ENCODE measurements at regions not wholly inside any gene's neighbourhood (a gene's known extent, or its start where the extent isn't known, plus 50 kb on each side); places are given as distances from the start of the nearest gene placed in this dataset.
"Not testable (repeated sequence)": the region's sequence is repeated elsewhere in the genome, so short reads cannot be mapped to it uniquely, and the experiment has no call there.

- TF ChIP-seq RAD51 (IDR thresholded peaks at IDR 0.05; ENCODE audit: borderline replicate concordance, low read depth); XRCC5 (IDR thresholded peaks at IDR 0.05; ENCODE audit: low read depth, low read length); PRDM10 (IDR thresholded peaks at IDR 0.05; ENCODE audit: partially characterized antibody); STAT6 (CRISPR knock-in tag; IDR thresholded peaks at IDR 0.05); ZBTB49 (CRISPR knock-in tag; IDR thresholded peaks at IDR 0.05; ENCODE audit: borderline replicate concordance): not testable (repeated sequence)
Observed at GRCh38 chr21:10022745-10023144, 498.6 kb upstream of the TPTE start.
